ENCODE measurements at regions not wholly inside any gene's neighbourhood (a gene's known extent, or its start where the extent isn't known, plus 50 kb on each side); places are given as distances from the start of the nearest gene placed in this dataset.

GRCh38 chr2:11005032-11005431 lies 93.3 kb downstream of the KCNF1 start:
- Histone ChIP-seq H4K91ac (replicated peaks; ENCODE audit: insufficient read length, low read length) (no peak overlapping the region), H3K23ac (ENCODE audit: insufficient read length) (no peak overlapping the region), H2BK5ac (ENCODE audit: low read depth, low read length) (0 out of 2 replicates have a peak overlapping the region, but pooled peaks have one; percentile 60), H3K56ac (replicated peaks; ENCODE audit: insufficient read length, low read depth, low read length) (no peak overlapping the region), H4K5ac (ENCODE audit: insufficient read length, low read depth, low read length) (no peak overlapping the region), H3K4me2 (ENCODE audit: insufficient read depth in 1 of 2, low read depth in 2 of 2, low read length in 2 of 2) (no peak overlapping the region), H3K27me3 (replicated peaks in 1 of 4; ENCODE audit: control insufficient read depth in 3 of 4, extremely low read depth in 1 of 4, insufficient read depth in 3 of 4, low read length in 3 of 4) (no peaks in the 10 kb centered on the region), H2BK120ac (replicated peaks; ENCODE audit: low read depth, low read length) (no peak overlapping the region), H4K20me1 (replicated peaks in 1 of 2; ENCODE audit: control insufficient read depth in 1 of 2, insufficient read depth in 2 of 2, low read length in 2 of 2) (no peaks in the 10 kb centered on the region), H3K36me3 (ENCODE audit: control insufficient read depth in 2 of 4, insufficient read depth in 4 of 4, low read length in 3 of 4) (no peaks in the 10 kb centered on the region; a peak in 1 of 8 replicates), H3K9ac (replicated peaks in 1 of 4; ENCODE audit: extremely low read depth in 1 of 4, low read depth in 3 of 4, low read length in 3 of 4) (no peak overlapping the region), H3K18ac (ENCODE audit: extremely low read depth, low read length) (no peak overlapping the region), H2AK5ac (ENCODE audit: low read depth, low read length) (no peak overlapping the region), H4K8ac (ENCODE audit: extremely low read depth, insufficient read depth, low read length) (no peak overlapping the region), H2AFZ (ENCODE audit: low read length) (no peak overlapping the region), H3K4me3 (ENCODE audit: extremely low read depth in 1 of 4, insufficient read depth in 2 of 4, low read depth in 3 of 4, low read length in 4 of 4) (no peak overlapping the region), H3K27ac (ENCODE audit: low read depth, low read length) (no peak overlapping the region), H3K4ac (replicated peaks; ENCODE audit: insufficient read length, low read depth, low read length) (no peak overlapping the region), H2BK20ac (ENCODE audit: low read length) (no peak overlapping the region), H3K23me2 (ENCODE audit: low read depth, low read length) (no peaks in the 10 kb centered on the region), H3K9me3 (ENCODE audit: insufficient read depth in 2 of 2, low read depth in 1 of 2, low read length in 1 of 2) (no peaks in the 10 kb centered on the region), H3K79me1 (ENCODE audit: low read depth, low read length) (no peaks in the 10 kb centered on the region), H3K79me2 (ENCODE audit: control insufficient read depth in 1 of 2, insufficient read depth in 2 of 2, low read length in 2 of 2) (no peaks in the 10 kb centered on the region), H3K14ac (ENCODE audit: insufficient read length) (no peak overlapping the region), H2BK12ac (ENCODE audit: low read depth, low read length) (no peak overlapping the region), H3K4me1 (replicated peaks in 1 of 4; ENCODE audit: control insufficient read depth in 3 of 4, insufficient read depth in 4 of 4, low read length in 3 of 4) (peaks cover 0 to 4% (median 0%) of the 10 kb centered on the region in 4 experiments; a peak in 1 of 7 replicates), H2BK15ac (ENCODE audit: low read length) (no peak overlapping the region)
- ChIA-PET POLR2A (ENCODE audit: partially characterized antibody) (interaction anchor here (1.4 to 1.5 kb wide), 2 partner anchors 12 to 22 kb away, joined by 3 read pairs; no protein-coding TSS in a partner anchor), CTCF (ENCODE audit: partially characterized antibody) (interaction anchor here (0.6 to 2.3 kb wide), 7 partner anchors 16 to 173 kb away, joined by 3 to 11 read pairs (median 3); no protein-coding TSS in a partner anchor)
- WGBS, 2 experiments (ENCODE audit: extremely low coverage in 1 of 2, insufficient coverage in 1 of 2, insufficient read length in 1 of 2, insufficient replicate concordance in 2 of 2, low coverage in 1 of 2, low lambda C conversion rate in 2 of 2, missing lambda C conversion rate in 1 of 2), result 89% methylated on average over 5 of the region's 5 CpGs; no CpG with 5 or more reads in 1 of the 2 experiments
- no peak for FAIRE-seq
- DNase-seq (ENCODE audit: low read depth in 1 of 2, low spot score in 2 of 2), result no peak
- TF ChIP-seq RNF2 (IDR thresholded peaks at IDR 0.05; ENCODE audit: borderline replicate concordance, low read depth, low read length, missing control alignments, poor library complexity, severe bottlenecking), result no peak
- TF ChIP-seq SUZ12 (IDR thresholded peaks at IDR 0.05; ENCODE audit: low read length), result no peak
- no peak for TF ChIP-seq CTCF (IDR thresholded peaks at IDR 0.05; ENCODE audit: control extremely low read depth in 1 of 3, insufficient read depth in 1 of 3, low read depth in 1 of 3, low read length in 3 of 3)
- no peak for TF ChIP-seq CBX5 (IDR thresholded peaks at IDR 0.05; ENCODE audit: low read depth, low read length)
- TF ChIP-seq SP1 (IDR thresholded peaks at IDR 0.05; ENCODE audit: low read depth, low read length), result no peak
- TF ChIP-seq SRF (IDR thresholded peaks at IDR 0.05; ENCODE audit: low read depth, low read length), result no peak

Data from H1 (cell line).